DMS153 treated with DMSO at 0.1 percent for 48 hours (cell line): ENCODE measurements at regions not wholly inside any gene's neighbourhood (a gene's known extent, or its start where the extent isn't known, plus 50 kb on each side); places are given as distances from the start of the nearest gene placed in this dataset.
"Not testable (repeated sequence)": the region's sequence is repeated elsewhere in the genome, so short reads cannot be mapped to it uniquely, and the experiment has no call there.

Experiments
- DNase-seq: peaks from one replicate; lab custom pipeline; 2025; ENCODE audit not compliant: unreplicated experiment; lab: John Stamatoyannopoulos, UW

GRCh38 chr2:241956521-241957110 is 87.1 kb downstream of the RTP5 start:
- no peak for DNase-seq

GRCh38 chr2:241957276-241957675 is 87.7 kb downstream of the RTP5 start:
- no peak for DNase-seq

GRCh38 chr2:241958818-241959545 is 89.5 kb downstream of the RTP5 start:
- no peak for DNase-seq

- no peak for DNase-seq
Measured at GRCh38 chr2:241959751-241960269, 90.3 kb downstream of the RTP5 start.

- no peak for DNase-seq
Measured at GRCh38 chr2:241961454-241961853, 91.9 kb downstream of the RTP5 start.

- DNase-seq: no peak
Measured at GRCh38 chr2:241964133-241964532, 94.6 kb downstream of the RTP5 start.

- DNase-seq: no peak
Measured at GRCh38 chr2:241965931-241966412, 96.4 kb downstream of the RTP5 start.

- DNase-seq: no peak
Measured at GRCh38 chr2:241966647-241967466, 97.3 kb downstream of the RTP5 start.

- no peak for DNase-seq
Measured at GRCh38 chr2:241967467-241968144, 98.1 kb downstream of the RTP5 start.

- no peak for DNase-seq
Measured at GRCh38 chr2:241968417-241968816, 98.9 kb downstream of the RTP5 start.

- not testable (repeated sequence) for DNase-seq
Measured at GRCh38 chr2:241969182-241969581, 99.7 kb downstream of the RTP5 start.

- DNase-seq: no peak
Measured at GRCh38 chr2:241970716-241971115, 101.2 kb downstream of the RTP5 start.

GRCh38 chr2:241974096-241974495 is 104.6 kb downstream of the RTP5 start:
- no peak for DNase-seq

- no peak for DNase-seq
Measured at GRCh38 chr2:241974851-241975592, 105.5 kb downstream of the RTP5 start.

- DNase-seq: no peak
Measured at GRCh38 chr2:241975593-241976284, 106.2 kb downstream of the RTP5 start.

GRCh38 chr2:241976296-241976695 is 106.8 kb downstream of the RTP5 start:
- no peak for DNase-seq

- no peak for DNase-seq
Measured at GRCh38 chr2:241977557-241978300, 108.2 kb downstream of the RTP5 start.

GRCh38 chr2:241978670-241979069 is 109.1 kb downstream of the RTP5 start:
- no peak for DNase-seq

GRCh38 chr2:241980193-241980592 is 110.7 kb downstream of the RTP5 start:
- DNase-seq: no peak
